ENCODE measurements at regions not wholly inside any gene's neighbourhood (a gene's known extent, or its start where the extent isn't known, plus 50 kb on each side); places are given as distances from the start of the nearest gene placed in this dataset.

DNA sequence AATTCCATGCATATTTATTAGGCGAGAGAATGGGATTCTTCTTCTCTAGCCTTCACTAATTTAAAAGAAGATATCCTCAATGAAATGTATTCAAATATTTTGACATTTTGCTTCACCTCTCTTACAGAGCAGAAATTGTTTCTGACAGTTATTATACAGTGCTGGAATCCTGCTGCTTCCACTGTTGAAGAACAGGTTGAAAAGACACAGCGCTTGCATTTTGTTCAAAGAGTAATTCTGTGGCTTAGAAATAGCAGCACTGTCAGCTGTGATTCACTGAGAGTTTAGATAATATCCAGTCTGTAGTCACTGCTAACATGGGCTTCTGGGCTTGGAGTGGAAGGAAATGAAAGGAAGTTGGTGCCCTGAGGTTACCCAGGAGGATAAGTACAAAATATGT lies 117.1 kb upstream of the FBXL4 start:
- DNase-seq: no peak

DNA sequence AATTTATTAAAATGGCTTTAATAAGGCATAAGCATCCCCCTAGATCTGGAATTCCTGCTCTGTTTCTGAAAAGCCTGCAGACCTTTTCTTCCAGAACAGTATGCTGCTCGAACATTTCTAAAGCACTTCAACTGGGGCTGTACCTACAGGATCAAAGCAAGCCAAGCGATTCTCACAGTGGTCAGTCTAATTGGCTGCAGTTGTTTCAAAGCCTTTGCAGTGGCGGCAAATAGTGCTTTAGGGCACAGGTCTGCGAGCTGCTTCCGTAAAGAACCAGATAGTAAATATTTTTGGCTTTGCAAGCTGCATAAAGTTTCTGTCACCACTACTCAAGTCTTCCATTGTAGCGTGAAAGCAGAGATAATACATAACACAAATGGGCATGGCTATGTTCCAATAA lies 88.9 kb upstream of the FBXL4 start:
- no peak for DNase-seq

DNA sequence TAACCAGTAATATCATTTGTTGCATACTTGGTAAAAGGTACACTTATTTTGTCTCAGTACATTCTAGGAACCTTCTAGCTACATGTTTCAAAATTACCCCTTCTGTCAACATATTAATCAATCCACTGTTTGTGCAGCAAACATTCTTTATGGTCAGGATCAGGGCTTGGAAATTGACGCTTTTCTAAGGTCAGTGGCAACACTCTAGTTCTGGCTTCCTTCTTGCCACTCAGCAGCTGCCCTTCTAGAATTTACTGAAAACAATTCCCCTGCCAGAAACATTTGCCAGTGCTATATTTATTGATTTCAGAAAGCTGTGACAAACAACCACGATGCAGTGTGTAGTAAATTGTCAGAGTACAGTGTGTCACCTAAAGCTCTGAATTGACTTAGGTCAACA lies 84.7 kb upstream of the FBXL4 start:
- DNase-seq: no peak

DNA sequence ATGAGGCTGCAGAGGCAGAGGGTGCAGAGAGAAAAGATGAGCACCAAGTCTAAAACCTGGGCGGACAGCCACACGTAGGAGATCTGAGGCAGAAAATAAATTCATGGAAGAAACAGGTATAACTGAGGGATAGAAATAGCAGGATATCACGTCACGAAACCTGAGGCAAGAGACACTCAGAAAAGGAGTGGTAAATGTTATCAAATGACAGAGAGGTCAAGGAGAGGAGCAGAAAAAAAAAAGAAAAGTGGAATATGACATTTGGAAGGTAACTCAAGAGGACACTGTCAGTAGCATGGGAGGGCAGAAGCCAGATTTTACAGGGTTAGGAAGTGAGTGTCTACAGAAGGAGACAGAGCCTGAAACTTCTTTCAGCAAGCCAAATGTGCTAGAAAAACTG lies 84.2 kb upstream of the FBXL4 start:
- no peak for DNase-seq

DNA sequence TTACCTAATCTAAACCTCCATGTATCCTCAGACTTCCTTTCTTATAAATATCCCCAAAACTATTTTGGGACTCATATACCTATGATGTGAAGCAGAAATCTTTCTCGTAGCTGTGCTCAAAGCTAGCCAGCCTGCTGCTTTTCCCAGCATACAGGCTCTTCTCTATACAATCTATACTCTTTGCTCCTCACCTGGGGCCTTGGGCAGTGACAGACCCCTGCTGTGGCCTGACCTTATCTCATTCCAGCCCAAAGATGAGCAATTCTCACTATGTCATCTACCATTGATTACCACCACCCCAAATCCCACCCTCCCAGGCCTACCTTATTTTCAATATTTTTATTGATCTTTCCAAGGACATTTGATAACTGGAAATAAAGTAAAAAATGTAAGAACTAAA lies 83.2 kb upstream of the FBXL4 start:
- no peak for DNase-seq

DNA sequence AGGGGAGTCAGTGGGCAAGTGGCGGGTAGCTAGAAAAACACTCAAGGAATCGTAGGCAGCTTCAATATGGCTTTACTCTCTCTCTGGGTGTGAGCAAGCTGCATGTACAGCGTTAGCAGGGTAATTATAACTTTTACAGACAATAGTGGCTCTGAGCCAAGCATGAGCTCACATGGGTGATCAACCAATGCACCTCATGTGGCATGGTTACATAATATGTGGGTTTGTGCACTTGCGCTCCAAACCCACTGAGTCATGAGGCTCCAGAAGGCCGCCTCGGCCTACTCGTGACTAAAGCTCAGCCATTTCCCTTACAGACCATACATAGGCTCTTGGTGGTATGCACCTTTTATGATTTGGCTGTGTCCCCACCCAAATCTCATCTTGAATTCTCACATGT lies 78.4 kb upstream of the FBXL4 start:
- no peak for DNase-seq

DNA sequence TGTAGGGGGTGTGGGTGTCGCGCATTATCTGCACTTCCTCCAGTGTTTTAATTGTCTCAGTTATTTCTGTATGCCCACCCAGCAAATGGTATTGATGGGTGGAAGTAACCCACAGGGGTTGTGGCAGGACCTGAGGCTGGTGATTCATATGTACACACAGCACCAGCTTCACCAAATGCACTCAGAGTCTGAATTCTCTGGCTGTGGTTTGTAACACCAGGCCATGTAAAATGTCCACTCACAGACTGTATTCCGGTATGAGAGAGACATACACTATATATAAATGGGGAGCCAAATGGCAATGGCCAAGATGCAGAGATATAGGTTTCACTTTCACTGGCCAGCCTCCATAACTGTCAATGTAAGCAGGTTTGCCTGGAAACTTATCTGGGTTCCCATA lies 76.3 kb upstream of the FBXL4 start:
- no peak for DNase-seq

DNA sequence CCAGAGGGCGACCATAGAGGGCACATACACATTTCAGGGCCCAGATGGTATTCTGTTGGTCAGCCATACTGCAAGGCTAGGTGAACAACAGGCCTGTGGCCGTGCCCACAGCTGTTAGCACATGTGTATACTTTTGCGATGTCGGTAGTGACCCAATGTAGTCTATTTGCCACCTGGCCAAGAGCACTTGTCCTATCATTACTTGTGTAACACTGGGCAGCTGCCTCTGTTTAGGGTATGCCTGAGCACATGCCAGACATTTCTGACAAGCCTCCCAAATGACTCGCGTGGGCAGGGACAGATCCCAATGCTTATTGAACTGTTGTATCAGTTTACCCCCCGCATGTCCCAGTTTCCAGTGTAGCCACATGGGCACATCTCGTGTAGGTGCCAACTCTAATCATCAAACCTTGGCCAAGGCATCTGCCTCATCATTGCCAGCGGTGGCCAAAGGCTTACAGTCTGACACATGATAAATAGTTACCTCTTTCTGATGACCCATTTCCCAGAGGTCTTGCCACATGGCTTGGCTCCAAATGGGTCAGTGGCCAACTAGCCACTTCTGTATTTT lies 74.4 kb upstream of the FBXL4 start:
- no peak for DNase-seq

DNA sequence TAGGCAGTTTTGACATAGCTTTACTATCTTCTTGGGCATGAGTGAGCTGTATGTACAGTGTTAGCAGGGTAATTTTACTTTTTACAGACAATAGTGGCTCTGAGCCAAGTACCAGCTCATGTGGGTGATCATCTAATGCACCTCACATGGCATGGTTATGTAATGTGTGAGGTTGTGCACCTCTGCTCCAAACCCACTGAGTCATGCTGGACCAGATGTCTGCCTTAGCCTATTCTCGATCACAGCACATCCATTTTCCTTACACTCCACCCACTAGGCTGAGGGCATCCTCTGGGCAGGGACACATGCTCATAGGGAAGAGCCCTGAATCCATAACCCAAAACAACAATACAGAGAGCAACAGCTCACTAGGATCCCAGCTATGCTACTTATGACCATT lies 71.6 kb upstream of the FBXL4 start:
- no peak for DNase-seq

DNA sequence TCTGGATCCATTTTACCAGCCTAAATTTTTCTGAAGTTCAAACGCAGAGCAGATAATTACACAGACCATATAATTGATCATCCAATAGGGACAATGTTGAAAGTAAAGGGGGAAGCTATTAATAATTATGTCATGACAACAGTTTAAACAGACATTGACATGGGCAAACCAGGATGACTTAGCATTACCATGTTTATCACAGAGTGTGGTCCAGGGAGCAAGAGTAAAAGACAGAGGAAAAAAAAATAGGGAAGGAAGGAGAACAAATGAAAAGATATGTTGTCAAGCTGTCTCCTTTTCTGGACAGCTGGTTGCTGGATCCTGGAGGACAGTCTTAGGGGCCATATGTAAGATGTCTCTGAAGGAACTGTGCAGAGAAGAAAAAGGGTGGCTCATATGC lies 69.4 kb upstream of the FBXL4 start:
- DNase-seq: no peak

DNA sequence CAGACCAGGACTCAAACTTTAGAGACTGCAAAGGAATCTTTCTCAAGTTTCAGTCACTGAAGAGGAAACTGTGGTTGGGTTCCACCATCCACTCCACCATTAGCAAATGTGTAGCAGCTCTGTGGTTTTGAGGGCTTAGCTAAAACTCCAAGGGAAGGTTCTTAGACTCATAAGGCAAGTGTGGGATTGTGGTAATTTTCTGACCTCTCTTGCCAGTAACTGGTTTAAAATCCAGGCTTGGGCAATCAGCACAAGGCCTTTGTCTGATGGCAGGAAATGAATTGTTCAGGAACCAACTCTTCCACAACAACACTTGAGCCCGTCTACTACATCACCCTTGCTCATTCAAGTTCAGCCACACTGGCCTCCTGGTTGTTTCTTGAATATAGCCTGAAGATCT lies 68.6 kb upstream of the FBXL4 start:
- DNase-seq: no peak

DNA sequence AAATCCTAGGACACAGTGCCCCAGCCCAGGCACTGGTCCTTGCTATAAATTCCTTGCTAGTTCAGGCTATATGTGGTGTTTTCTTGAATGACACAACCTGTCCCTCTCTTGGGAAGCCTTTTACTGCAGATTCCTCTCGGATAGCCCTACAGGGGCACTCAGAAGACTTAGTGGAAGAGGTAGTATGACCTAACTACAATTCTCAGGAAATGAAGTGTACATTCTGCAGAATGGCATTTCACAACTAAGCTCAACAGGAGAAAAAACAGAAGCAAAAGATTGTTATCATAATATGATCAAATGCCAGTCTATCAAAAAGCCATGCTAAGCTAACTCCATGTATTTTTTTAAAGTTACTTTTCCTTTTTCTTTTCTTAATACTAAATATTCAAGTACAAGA lies 66.3 kb upstream of the FBXL4 start:
- DNase-seq: no peak

DNA sequence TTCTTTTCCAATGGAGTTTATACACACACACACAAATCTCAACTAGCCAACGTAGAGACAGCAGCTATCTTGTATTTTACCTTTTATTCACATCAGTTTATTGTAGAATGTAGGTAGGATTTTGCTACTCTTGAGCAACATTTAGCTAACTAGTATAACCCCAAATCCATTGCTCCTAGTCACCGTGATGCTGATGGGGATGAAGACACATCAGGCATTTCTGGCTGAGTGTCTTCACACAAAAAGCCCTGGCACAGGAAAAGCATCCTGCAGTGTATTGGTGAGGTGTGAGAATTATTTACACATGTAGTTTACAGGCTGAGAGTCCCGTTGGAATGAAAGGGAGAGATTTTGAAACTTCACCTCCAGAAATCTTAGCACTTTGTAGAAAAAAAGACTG lies 65.9 kb upstream of the FBXL4 start:
- no peak for DNase-seq

DNA sequence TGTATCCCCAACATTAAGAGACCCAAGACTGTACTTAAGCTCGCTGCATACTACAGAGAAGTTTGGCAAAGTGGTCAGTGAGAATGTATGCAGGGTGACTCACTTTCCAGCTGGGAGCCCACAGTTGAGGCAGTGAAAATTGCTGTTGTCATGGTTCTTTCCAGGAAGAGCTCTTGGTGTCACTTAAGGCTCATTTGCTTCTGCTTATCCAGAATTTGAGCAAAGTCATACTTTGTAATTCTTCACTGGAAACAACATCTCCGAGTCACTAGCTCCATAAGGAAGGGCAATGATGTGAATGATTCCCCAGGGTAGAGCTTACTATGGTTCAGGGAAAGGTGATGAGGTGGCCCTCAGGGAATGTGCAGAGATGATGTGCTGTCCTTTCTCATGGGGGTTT lies 65.4 kb upstream of the FBXL4 start:
- no peak for DNase-seq

DNA sequence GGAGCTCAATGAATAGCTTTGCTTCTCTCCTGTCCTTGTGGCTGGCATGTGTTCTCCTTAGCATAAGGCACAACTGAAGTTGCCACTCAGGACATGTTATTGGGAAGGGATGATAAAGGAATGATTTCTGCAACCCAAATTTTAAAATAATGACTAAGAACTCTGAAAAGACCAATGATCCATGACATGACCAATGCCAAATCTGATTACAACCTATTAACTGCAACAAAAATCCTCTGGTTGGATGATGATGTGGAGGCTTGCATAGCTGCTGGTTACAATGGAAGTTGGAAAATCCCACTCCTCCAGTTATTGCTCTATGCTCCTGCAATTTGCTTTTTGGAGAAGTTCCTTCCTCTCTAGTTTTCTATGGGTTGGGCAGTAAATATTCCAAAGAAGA lies 63.4 kb upstream of the FBXL4 start:
- no peak for DNase-seq

DNA sequence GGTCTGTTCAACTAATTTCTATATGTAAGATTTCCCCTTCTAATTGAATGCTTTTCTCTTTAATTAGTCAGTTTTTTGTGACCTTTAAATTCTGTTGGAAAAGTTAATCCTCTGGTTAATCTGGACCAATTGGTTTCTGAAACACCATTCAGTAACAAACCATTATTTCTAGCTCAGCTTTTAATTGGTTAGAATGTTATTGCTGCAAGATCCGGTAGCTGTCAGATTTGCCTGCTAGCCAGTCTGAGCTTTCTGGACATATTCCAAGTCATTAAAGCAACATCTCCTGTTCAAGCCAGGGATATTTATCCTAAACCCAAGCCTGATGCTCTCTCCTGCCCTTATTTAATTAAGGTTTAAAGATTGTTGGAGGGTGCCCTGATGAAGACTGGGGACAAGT lies 55.1 kb upstream of the FBXL4 start:
- no peak for DNase-seq

DNA sequence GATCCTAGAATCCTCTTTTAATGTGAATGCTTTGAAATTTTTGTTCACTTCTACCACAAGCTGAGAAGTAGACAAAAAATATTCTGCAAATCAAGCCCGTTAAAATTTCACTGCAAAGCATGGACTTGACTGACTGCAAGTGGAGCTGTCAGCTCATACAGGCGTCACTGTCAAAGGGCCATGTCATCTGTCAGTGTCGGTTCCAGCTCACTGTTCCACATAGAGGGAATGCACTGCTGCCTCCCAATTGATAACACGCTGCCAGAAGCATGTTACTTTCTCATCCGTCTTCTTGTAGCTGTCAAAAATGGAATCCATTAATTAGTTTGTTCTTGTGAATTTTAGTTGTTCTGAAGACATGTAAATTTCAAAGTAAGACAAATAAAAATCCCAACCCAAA lies 50.4 kb upstream of the FBXL4 start:
- DNase-seq: no peak
